IPS-NIHi11 (cell line): ENCODE measurements at regions not wholly inside any gene's neighbourhood (a gene's known extent, or its start where the extent isn't known, plus 50 kb on each side); places are given as distances from the start of the nearest gene placed in this dataset.

Source experiments
- DNase-seq: peaks from one replicate; pipeline ENCODE4 v3.0.0; 2012; ENCODE audit warnings: mixed read lengths, low spot score

DNA sequence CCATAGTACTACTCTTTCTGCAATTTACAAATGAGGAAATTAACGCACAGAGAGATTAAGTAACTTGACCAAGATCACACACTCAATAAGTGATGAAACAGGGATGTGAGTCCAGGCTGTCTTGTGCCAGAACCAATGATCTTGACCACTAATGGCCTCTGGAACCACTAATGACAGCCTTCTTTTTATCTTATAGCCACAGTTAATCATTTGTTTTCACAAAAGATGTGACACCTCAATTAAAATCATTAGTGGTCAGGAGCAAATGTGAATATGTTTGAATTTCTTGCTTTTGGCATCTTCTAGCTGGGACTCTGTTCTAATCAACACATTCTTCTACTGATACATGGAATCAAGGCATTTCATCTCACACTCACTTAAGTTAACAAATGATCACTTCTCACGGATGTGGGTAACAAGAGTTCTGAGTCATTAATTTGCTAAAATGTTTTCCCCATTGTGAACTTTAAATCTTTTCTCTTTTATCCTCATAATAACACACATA is 102.7 kb upstream of the CD180 start:
- no peak for DNase-seq

DNA sequence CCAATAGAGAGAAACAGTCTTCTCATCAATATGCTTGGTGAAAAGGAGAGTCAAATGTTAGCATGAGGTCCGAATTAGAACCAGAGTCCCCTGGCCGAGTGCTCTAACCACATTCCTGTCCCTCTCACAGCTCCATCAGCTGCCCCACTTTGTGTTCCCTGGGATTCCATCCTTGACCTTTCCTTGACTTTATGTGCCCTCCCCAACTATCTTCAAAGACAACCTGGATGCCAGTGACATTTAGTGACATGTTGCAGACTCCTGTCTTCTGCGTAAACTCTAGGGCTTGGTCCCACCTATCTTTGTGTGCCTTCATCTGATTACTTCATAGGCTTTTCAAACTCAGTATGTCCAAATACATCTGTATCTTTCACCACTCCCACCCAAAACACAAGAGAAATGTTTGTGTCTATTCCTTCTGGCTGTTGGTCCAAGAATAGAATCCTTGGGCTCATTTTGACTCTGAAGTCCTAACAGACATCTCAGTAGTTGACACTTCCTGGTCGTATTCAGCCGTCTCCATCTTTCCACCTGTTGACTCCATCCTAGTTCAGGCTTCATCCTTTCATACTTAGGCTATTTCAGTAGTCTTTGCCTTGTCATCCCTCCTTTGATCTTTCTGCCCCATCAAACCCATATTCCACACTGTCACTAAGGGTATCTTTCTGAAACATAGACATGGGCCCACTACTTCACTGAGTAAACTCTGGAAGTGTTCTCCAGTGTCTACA is 101.4 kb upstream of the CD180 start:
- DNase-seq = no peak

DNA sequence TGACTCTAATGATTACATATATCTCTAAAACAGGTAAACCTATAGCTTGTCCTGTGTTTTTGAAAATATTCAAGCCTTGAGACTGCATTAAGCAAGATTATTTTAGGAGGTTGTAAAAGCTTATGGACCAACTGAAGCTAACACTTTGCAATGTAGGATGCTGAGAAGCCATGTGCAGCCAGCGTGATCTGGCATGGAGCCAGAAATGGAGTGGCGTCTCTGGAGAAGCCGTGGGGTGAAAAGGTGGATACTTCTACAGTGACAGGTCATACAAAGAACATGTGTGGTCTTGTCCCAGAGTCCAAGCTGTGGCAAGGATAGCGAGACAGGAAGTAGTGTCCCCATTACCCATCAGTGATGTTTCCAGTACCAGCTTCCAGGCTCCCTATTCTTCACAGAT is 100.8 kb upstream of the CD180 start:
- DNase-seq = no peak

DNA sequence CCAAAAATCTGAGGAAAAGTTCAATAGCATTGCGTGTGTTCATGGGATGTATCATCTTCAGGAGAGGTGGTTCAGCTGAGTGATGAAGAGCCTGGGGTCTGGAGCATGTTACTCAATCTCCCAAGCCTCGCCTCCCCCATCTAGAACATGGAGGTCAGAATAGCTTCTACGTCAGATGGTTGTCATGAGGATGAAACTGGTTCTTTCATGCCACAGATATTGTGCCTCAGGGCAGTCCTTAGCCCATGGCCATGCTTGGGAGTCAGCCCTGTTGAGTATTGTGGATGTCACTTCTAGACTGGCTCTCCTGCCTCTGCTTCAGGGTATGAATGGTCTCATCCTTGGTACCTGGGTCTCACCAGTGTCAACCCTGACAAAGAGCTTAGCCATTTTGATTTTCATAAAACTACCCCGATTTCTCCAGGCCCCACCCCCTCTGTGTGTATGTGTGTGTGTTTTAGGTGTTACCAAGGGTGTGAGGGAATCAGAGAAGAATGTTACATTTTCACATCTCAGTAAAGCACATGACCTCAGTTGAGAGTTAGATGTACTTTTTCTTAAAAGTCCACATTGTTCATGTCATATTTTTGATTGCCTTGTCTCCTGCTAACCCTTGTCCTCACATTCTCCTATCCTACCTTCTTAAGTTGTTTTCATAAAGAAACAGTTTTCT is 97.8 kb upstream of the CD180 start:
- DNase-seq = no peak

DNA sequence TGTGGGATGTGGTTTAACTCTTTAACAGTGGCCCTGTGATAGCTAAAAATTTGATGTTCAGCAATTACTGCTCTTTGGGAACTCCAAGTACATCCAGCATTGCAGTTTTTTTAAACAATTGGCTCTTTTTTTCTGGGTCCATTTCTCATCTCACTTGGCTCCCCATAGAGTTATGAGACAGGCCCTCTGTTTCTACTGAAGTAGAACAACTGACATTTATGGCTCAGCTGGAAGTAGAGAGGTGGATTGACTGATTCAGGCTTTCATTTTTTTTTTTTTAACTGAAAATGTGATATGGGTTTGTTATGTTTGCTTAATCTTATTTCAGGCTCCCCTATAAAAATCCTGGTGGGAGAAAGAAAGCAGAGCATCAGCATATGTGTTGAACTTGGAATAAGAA is 96.6 kb upstream of the CD180 start:
- no peak for DNase-seq

DNA sequence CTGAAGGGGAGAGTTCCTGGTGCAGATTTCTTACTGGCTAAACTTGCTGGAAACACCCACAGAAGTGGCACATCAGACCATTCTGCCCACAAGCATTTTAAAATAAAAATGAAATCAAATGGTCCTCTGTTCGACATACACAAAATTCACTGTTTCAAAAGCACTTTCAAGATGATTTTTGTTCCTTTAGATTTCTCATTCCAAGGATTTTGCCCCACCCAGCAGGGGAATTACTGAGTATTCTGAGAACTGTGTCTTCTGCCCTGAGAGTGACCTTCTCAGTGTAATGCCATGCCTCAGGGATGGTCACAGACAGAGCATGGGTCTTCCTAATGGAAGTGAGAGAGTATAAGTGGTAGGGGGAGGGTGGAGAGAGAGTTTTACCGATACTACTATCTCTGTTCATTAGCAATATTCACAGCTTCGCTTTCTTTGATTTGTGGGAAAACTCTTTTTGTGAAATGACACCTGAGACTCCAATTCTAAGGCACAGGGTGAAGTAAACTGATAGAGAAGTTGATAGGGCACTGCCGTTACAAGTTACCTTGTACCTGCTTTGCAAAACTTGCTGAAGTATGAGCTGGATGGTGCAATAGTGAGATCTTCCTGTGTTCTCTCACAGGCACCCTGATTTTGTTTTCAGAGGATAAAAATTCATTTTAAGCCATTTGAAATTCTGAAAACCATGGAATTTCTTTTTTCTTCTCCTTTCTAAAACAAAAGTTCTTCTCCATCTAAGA is 95.8 kb upstream of the CD180 start:
- DNase-seq = no peak

DNA sequence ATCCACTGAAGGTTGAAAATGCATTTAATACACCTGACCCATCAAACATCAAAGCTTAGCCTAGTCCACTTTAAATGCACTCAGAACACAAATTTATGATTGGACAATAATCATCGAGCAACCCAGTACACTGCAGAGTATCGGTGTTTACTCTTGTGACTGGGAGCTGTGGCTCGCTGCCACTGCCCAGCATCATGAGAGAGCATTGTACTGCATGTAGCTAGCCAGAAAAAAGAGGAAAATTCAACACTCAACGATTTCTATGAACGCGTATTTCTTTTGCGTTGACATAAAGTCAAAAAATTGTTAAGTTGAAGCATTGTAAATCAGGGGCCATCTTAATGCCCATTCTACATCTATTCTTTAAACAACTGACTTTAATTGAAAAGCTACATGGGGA is 95.1 kb upstream of the CD180 start:
- DNase-seq = no peak

DNA sequence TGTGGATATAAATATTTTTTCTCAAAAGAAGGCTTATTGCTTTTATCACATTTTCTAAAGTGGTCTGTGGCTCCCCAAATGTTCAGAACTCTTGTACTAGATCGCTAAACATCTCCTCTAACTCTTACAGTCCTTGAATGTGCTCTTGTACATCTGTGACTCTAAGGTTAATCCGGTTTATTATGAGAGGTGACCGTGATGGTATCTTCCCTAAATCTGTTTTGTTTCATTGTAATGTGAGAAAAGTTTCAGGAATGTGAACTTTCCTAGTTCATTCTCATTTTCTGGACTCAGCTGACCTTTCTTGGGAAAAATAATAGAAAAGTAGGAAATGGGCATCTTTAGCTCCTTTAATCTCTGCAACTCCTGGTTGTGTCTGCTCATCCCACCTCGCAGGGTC is 94.5 kb upstream of the CD180 start:
- DNase-seq = no peak

DNA sequence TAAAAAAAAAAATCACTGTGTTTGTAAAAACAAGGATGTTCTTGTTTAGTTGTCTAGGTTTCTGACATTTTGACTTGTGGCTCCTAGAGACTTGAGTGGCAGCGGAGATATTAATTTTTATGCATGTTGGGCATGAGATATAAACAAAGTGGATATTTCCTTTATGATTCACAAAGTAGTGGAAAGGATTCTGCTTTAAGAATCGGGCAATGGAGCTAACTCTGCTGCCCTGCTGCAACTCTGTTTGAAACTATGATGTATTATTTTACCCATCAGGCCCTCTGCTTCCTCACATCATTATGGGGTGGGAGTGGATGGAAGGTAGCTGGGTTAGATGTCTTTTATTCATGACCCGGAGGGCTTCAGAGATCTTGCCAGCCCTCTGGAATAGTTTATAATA is 94.1 kb upstream of the CD180 start:
- DNase-seq = no peak

DNA sequence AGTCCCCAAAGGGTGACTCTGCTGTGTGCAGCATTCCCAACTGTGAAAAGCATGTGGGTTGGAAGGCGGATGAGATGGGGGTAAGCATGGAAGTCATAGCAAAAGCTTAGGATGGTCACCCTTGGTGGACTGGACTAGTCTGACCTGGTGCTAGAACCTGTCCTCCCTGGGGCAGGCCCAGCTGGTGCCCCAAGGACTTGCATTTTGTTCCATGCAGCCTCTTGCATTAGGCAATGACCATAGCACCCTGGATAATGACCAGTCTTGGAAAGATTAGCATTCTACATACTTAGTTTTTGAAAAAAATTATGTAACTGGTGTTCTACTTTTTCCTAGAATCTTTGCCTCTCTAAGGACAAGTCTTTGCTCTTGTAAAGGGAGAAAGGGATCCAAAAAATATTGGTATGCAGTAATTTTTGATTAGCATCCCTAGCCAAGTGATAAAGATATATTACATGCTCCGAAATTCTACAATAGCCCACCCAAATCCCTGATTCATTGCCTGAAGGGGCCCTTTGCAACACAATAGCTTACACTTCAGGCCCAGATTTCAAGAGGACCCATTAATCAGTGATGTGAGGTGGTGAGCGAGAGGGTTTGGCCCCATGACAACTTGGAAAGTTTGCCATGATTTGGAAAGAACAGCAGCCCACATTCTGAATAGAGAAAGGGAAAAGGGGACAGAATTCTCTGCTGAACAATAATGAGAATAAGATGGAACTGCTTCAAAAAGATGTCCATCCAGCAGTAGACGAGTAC is 93.3 kb upstream of the CD180 start:
- DNase-seq = no peak

DNA sequence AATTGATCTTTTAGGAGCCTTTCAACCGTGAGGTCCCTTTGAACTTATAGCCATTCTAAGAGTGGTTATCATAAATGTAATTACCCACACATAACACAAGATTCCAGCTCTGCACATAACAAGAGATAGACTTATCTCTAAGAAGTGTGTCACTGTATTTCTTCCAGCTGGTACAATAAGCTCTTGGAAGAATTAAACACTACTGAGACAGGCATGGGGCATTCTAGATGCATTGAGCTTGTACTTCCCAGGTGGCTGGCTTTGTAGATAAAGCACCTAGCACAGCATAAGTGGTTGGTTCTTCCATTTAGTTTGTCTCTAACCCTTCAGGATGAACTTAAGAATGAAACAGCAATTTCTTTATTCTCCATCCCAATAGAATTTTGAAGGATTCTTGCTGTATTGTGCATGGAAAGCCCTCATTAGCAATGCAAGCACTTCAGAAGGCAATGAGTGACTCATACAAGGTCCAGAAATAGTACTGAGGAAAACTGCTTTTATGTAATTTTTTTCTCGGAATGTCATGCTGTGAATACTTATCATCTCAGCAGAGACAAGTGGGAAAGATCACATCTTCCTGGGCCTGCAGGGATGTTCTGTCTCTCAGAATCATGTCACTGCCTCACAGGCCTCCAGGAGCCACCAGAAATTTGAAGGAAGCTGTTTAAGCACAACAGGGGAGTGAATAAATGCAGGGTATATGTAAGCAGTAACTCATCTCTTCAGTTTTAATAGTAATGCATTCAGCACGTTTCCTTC is 91.1 kb upstream of the CD180 start:
- no peak for DNase-seq

DNA sequence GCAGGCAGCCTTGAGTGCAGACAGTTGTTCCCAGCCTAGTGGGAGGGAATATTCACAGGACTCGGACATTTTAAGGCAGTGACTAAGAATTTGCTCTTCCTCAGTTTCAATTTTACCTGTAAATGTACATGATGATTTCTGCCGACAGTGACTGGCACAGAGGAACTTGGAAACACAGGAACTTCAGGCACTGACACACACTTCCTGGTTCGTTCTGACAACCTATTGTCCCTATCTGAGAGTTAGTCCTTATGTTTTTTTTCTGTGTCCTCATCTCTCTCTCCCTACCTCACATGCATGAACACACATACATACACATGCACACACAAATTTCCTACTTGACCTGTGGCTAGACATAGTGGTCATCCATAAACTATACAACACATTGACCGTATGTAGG is 89.4 kb upstream of the CD180 start:
- DNase-seq = no peak

DNA sequence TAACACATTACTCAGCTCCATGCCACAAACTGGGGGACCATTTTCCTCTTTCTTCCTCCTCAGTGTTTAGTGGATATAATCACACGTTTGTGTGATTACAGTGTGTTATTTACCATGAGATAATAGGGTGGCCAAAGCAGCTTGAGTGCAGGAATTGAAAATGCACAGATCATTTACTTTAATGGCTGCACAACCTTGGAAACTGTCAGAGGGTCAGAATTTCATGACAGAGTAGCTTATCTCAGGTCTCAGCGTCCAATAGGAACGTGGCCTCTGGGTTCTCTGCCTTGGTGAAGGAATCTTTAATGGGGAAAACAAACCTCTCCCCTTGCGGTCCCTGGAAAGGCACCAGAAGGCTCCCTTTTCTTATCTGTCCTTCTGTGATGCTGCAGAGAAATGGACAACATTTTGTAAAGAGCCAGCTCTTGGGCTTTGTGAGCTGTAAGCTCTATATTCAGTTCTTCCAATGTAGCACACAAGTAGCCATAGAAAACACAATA is 87.4 kb upstream of the CD180 start:
- DNase-seq = no peak

DNA sequence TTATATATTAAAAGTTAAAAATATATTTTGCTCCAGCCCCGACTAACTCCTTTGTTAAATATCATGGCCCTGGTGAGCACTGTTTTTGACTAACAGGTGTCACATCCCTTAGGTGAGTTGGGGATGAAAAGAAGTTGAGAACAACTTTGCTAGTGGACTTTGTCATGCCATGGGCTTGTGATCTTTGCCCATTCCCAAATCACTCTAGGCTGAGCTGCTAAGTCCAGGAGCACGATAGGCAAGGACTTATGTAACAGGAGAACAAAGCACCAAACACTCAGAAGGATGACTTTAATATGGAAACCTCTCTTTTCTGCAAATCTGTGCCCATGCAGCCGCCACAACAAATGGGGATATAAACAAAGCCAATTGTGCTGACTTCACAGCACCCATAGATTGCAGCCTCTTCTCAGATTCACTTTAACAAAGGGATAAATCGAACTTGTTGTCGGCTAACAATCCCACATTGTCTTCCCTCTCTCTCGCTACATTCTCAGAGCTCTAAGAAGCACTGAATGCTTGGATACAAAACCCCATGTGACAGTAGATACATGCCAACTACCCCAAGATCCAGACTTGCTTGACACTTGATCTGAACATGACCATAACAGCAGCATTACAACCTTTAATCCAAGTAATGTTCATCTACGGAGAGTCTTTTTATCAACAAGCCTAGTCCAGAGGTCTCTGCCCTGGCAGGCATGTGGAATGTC is 86.8 kb upstream of the CD180 start:
- no peak for DNase-seq

DNA sequence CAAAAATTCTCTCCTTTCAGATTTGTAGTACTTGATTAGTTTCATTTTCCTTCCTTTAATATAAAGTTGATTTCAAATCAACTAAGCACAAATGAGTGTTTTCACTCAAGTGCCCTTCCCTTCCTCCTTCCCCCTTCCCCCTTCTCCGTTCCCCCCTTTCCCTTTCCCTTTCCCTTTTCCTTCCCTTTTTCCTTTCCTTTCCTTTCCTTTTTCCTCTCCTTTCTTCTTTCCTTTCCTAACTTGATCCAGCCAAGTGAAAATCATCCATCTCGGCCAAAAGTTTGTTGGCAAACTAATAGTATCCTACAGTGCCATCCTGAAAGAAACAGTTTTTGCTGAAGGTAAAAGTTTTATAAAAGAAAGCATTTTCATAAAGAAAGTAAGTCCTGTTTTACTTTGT is 85.3 kb upstream of the CD180 start:
- DNase-seq = no peak

DNA sequence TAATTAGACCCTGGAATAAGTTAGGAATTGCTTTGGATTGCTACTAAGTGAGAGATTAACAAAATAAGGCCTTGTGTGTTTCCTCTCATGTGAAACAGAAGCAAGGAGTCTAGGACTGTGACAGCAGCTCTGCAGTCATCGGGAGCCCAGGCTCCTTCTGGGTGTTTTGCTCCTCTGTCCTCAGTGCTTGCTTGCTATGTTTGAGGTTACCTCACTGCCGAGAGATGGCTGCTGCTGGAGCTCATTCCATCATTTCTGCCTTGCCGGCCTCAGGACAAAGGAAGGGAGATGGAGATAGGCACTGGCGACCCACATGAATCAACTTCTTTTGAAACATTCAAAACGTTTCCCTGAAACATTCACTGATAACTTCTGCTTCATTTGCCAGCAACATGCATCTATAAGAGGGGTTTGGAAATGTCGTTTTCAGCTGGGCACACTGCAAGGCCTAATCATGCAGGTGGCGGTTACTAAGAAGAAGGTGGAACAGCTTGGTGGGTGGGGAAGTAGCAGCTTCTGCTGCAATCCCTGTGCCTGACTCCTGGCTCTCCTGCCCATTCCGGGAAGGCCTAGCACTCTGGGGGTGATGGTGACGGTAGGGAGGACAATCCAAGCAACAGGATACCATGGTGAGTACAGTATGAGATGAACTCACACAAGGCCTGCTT is 77.2 kb upstream of the CD180 start:
- DNase-seq = no peak

DNA sequence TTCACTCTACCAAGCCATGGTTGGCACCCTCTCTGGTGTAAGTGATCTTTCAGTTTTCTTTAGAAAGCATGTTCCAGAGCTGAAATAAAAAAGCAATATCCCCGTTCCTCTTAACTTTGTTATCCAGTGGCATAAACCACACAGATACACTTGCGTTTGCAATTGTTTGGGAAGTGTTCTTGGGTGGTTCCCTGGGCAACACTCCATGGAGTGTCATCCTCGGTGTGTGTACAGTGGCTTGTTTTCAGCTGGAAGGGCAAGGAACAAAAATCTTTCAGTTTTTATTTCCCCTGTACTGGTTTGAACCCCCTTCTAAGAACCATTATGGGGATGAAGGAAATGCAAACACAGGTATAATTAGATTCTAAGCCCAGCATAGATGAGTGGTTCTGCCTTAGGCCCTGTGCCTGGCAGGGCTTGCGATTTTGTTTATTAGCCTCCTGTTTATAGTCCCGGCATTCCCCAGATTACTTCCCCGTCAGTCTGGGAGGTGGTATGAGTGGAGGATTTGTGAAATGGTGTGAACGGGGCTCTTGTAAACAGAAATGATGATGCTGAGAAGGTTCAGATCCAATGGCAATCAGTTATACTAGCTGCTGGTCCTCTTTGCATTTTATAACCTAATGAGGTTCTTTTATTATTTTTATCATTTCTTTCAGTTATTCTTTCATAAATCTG is 76.0 kb upstream of the CD180 start:
- no peak for DNase-seq

DNA sequence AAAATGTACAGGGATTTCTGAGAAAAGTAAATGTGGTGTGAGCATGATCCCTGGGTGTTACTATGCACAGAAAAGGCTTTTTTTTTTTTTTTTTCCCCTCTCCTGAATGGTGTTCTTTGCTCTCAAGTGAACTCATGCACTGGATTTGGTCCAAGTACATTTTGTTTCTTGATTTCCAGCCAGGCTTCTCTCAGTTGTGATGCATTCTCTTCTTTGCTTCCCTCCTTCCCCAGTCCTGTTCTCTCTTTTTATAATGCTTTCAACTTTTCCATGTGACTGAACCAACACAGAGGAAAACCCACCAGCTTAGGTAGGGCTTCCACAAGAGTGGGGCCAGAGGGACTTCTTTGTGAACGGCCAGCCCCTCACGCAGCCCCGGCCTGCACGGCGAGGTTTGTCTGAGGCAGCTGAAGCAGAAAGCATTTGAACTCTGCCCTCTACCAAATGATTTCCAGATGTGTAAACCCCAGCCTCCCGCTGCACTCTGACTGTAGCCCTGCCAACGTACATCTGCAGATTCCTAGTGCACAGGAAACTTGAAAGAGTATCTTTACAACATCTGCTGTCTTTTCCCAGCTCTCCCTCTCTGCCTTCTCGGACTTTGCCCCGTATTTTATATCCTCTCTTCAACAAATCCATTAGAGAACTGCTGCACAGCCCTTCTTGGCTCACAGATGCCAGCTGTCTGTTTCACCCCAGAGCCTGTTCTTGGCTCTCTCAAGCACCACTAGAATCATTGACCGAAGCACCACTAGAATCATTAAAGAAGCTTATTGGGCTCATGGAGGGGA is 71.8 kb upstream of the CD180 start:
- no peak for DNase-seq
